Stomach (tissue), 4 donors: ENCODE measurements at regions not wholly inside any gene's neighbourhood (a gene's known extent, or its start where the extent isn't known, plus 50 kb on each side); places are given as distances from the start of the nearest gene placed in this dataset.

Source experiments
- CTCF ChIP-seq, 7 experiments: fragments of 450-650 bp in 4 of 7; fragments of 200-600 bp in 3 of 7; sonication (generic) in 3 of 7; IDR thresholded peaks; one replicate each; pipeline ENCODE4 v1.5.1; 2016 to 2019; ENCODE audit warnings: antibody characterized with exemption in 7 of 7, control low read depth in 2 of 7, mild to moderate bottlenecking in 1 of 7
- EP300 ChIP-seq: sonication (generic); formaldehyde crosslinking; IDR thresholded peaks from one replicate; pipeline ENCODE4 v1.6.1; 2017; ENCODE audit warnings: antibody characterized with exemption
- POLR2AphosphoS5 ChIP-seq, 3 donors: sonication (generic); formaldehyde crosslinking; IDR thresholded peaks; one replicate each; pipeline ENCODE4 v1.6.1; 2016; ENCODE audit warnings: antibody characterized with exemption in 3 of 3

- TF ChIP-seq POLR2AphosphoS5 (IDR thresholded peaks at IDR 0.05) (no peak), CTCF (IDR thresholded peaks at IDR 0.05) (no peak), EP300 (no peak)
These were observed 112.0 kb upstream of the PRKCQ start for GRCh38 chr10:6692103-6692502.
